Activated CD4-positive, CD25-positive, alpha-beta regulatory T cell (primary cell): ENCODE measurements at regions not wholly inside any gene's neighbourhood (a gene's known extent, or its start where the extent isn't known, plus 50 kb on each side); places are given as distances from the start of the nearest gene placed in this dataset.
"Not testable (repeated sequence)": the region's sequence is repeated elsewhere in the genome, so short reads cannot be mapped to it uniquely, and the experiment has no call there.

ENCODE experiments used
- DNase-seq, 4 experiments: peaks; one replicate each; lab custom pipeline; 2025; lab: John Stamatoyannopoulos, UW

DNA sequence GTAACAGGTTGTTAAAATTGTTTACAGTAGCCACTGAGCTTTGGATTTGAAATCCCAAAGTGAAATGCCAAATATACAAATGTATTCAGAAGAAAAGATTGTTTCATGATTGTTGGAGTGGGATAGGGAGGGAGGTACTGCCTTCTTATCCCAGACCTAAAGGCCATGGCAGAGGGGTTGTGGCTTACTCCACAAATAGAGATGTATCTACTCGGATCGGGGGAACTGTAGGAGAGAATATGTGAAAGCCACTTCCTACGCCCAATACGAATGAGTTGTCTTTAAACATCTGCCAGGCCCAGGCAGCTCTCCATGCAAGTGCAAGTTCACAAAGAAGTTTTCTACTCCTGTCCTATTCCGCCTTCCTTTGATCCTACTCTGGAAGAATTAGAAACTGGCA, 150.2 kb upstream of the PRSS12 start:
- not testable (repeated sequence) for DNase-seq

DNA sequence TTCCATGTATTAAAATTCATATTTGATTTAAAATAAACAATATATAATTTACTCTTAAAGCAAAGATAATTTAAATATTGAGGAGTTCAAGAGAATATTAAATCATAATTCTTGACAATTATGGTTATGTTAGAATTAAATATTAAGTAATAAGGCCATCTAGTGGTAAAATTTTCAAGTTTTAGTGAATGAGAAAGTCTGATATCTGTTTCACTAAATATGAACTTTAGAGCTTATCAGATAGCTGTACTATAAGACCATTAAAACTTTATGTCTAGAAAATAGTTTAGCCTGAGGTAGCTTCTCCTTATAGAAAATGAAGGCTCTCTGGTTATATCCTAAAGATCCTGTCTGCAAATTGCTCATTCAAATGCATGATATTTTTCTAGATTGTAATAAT, 152.1 kb upstream of the PRSS12 start:
- DNase-seq: not testable (repeated sequence)

DNA sequence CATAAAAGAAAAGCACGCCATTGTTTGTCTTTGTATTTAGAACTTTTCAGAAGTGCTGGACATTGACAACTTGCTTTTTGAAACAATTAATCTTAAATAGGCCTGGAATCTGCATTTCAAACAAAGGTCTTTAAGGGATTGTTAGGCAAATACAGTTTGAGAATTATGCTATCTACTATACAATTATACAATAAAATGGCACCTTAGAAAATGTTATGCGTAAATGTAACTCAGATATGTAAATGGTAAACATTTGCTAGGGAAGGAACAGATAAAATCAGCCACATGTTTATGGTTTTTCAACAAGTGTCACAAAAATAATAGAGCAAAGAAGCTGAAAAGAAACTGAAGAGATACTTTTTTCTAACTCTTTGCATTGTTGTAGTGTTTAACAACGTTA, 152.7 kb upstream of the PRSS12 start:
- DNase-seq: not testable (repeated sequence)

DNA sequence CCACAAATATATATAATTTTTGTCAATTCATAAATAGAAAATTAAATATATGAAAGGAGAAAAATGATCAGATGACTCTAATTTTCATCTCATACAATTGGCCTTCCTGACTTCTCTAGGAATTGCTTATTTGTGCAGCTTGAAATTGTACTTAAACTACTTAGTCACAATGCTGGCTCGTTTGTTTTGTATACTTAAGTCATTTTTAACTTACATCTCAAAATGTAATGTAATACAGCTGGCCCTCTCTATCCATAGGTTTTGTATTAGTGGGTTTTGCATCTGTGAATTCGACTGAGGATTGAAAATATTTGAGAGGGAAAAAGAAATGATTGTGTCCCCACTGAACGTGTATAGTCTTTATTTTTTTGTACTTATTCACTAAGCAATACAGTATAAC, 160.1 kb upstream of the PRSS12 start:
- DNase-seq: not testable (repeated sequence)

DNA sequence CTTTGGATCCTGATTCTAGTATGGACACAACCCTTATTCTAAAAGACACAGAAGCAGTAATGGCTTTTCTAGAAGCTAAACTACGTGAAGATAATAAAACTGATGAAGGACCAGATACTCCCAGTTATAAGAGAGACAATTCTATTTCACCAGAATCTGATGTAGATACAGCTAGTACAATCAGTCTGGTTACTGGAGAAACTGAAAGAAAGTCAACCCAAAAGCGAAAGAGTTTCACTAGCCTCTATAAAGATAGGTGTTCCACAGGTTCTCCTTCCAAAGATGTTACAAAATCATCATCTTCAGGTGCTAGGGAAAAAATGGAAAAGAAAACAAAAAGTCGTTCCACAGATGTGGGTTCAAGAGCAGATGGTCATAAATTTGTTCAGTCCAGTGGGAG, 161.5 kb upstream of the PRSS12 start:
- not testable (repeated sequence) for DNase-seq

DNA sequence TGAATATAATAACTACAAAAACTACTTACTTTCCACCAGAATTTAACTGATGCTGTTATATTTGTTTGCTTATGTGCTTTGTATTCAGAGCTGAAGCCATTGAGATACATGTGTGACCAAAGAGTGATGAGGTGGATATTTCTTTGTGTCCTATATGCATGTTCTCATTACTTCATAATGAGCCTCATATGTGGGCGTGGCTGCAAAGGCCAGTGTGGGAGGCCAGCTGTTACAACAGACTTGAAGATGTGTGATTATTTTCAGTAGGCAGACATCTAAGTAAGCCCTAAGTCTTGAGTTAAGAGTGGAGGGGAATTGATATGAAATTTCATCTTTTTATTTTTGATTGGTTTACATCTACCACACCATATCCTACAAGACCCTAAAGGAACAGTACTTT, 163.3 kb upstream of the PRSS12 start:
- DNase-seq: not testable (repeated sequence)

DNA sequence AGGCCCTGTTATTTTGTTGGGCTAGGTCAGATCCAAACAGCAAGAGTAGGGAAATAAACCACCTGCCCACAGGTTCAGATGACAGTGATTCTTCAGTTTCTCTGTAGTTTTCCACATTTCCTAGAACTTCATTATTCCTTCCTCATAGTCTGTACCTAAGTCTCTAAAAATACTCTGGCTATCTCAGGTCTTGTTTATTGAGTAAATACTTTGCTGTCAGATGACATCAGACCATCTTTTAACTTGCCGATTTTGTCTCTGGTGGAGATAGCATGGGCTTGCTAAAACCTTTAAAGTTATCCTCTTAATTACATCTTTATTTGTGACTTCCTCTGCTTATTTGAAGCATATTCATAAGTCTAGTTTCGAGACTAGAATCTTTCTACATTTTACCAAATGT, 155.1 kb upstream of the METTL14 start:
- not testable (repeated sequence) for DNase-seq

DNA sequence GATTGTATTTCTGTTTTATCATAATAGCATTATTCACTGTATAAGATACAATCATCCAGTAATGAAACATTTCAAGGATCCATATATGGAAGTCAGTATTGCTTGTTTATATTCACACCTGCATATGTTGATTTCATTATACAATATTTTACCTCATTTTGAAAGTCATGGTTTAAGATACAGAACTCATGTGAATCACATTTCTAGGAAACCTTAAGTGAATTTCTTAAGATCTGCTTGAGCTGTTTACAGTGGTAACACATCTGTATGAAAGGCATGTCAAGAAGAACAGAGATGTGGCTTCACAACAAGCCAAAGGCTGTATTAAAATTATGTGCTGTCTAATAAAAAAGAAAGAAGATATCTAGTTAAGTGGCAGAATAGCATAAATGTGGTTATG, 153.2 kb upstream of the METTL14 start:
- DNase-seq: not testable (repeated sequence)

DNA sequence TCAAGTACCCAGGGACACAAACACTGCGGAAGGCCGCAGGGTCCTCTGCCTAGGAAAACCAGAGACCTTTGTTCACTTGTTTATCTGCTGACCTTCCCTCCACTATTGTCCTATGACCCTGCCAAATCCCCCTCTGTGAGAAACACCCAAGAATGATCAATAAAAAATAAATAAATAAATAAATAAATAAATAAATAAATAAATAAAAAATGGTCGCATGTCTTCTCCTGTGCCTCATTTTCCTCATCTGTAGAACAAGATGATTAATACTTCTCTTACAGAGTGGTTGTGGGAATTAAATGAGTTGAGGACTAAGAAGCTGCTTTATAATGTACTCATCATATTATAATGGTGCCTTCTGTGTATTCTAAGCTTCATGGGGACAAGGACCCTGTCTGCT, 149.4 kb upstream of the METTL14 start:
- not testable (repeated sequence) for DNase-seq

DNA sequence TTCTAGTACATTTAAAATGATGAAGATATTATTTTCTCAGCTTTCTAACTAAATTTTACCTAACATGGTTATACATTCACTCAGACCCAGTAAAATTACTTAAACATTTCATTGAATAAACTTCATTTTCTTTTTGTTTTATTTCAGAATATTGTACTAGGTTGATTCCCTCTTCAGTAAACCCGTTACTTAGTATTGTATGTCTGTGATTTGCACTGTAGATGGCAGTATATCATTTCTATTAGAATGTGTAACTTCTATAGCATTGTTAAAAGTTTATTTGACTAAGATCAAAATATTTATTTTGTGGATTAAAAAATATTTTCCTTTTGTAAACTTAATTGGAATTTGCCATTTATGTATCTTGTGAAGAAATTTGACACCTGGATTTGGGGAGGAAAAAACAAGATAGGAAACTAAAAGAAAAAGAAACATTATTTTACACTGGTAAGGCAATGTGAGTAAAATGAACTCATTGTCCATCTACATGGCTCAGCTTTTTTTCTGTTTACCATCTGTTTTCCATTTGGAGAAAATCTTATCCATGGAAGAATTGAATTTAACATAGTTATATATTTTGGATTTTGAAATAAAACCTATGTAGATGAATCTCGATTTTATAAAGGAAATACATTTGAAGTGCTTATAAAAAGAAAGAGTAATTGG, 145.6 kb upstream of the METTL14 start:
- not testable (repeated sequence) for DNase-seq

DNA sequence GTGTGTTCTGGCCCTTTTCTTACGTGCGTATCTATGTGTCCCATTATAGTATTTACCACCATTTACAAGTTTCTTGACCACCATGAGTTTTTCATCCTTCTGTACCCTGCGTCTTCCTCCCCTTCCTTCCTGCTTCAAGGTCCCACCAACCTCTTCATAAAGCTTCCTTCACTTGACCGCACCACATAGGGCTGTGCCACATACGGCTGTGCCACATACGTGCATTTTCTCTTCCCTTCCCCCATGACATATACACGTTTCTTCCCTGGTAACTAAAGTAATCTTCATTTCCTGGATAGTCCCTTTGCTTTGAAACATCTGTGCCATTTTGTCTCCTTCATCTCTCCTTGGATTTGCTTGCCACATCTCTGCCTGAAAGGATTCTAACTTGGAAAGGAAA, 128.6 kb upstream of the METTL14 start:
- DNase-seq: not testable (repeated sequence)

DNA sequence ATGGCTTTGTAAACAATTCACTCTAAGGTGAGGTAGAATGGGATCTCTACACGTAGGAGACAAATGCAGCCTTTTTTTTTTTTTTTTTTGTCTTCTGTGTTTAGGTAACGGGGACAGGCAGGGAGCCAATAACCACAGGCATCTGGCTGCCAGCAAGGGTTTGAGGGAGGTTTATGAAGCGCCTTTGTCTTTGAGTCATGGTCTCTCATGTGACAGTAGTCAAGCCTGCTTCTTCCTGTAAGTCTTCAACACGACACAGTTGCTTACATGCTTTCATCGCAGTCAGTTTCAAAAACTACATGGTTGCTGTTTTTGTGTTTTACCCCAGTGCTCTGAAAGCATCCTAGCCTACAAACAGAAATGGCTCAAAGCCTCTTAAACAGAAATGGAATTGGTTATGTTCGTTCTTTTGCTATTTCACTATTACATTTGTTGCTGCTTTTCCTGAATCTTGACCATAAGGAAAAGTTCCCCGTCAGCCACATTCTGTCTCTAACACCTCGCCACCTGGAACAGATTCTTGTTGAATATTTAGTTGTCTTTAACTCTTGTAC, 127.8 kb upstream of the METTL14 start:
- no peak for DNase-seq

DNA sequence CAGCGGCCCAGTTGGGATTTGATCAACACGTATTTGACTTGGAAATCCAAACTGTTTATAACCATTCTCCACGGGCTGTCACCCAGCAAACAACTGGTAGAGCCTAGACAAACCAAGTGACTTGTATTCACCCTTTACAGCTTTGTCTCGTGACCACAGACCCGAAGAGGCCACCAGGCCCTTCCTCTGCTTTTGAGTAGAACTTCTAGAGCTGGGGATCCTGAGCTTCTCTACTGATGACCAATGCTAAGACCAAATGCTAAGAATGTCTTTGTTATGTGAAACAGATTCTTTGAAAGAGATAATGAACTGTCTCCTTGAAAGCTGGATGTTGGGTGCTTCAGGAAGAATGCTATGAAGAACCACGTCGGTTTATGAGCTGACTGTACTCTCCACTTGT, 127.0 kb upstream of the METTL14 start:
- not testable (repeated sequence) for DNase-seq

DNA sequence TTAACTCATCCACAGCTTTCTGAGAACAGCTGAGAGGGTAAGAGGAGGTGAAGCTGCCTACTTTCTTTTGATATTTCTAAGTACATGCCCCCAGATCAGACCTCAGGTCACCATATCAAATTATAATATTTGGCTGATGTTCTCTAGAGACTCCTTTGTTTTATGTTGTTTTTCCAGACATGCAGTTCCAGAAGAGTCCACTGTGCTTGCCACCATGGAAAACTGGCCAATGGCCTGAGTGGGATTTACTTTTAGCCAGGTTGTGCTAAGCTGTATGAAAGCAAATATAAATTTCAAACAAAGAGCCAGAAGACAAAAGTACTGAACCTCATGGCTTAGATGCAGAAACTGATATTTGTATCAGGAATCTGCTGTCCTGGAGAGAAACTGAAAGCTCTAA, 123.6 kb upstream of the METTL14 start:
- not testable (repeated sequence) for DNase-seq

DNA sequence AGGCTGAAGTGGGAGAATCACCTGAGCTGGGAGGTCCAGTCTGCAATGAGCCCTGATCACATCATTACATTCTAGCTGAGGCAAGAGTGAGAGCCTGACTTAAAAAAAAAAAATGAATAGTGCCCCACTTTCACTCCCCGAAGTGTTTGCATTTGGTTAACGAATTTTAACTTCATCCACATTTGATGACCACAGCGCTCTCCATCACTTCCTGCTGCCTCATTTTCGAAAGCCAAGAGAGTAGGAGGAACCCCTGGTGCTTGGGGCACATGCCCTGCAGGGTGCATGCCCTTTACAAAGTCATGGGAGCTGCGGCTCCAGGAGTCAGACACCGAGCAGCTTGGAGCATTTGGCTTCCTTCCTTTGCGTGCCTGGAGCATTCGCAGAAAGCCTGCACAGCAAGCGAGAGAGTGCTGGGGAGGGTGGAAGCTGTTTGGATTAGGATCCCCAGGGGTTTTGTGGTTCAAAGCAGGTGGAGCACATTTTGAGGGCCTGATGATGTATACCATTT, 119.1 kb upstream of the METTL14 start:
- not testable (repeated sequence) for DNase-seq

DNA sequence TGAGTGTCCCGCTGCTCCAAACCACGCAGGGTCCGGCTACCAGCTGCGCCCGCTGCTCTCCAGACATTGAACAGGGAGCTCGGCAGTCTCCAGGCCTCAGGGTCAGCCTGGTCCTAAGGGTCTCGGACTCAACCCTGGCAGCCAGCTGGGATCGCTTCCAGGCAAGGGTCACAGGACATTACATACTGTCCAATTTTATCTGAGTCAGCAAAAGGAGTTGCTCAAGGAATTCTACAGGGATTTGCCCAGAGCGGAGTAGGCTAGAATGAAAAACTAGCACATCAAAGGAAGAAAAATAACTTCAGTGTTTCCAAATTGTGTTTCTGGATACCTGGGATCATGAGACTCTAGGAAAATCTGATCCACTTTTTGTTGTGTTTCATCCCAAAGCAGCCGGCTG, 112.2 kb upstream of the METTL14 start:
- DNase-seq: not testable (repeated sequence)

DNA sequence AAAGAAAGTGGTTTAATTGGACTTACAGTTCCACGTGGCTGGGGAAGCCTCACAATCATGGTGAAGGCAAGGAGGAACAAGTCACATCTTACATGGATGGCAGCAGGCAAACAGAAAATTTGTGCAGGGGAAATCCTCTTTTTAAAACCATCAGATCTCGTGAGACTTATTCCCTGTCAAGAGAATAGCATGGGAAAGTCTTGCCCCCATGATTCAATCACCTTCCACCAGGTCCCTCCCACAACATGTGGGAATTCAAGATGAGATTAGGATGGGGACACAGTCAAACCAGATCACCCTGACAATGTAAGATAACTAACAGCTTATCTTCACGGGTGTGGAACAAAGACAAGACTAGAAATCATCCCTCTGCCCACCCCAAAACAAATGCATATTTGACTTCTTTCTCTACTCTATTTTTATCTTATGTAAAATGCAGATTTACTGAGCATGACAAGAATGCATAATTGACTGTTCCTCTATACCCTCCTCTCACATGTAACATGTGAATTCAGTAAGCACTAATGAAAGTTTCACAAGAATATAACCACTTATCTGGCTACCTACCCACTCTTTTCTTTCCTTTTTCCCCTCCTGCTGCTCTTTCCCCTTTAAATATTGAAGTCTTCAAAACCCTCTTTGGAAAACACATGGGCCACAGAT, 110.8 kb upstream of the METTL14 start:
- DNase-seq: not testable (repeated sequence)

DNA sequence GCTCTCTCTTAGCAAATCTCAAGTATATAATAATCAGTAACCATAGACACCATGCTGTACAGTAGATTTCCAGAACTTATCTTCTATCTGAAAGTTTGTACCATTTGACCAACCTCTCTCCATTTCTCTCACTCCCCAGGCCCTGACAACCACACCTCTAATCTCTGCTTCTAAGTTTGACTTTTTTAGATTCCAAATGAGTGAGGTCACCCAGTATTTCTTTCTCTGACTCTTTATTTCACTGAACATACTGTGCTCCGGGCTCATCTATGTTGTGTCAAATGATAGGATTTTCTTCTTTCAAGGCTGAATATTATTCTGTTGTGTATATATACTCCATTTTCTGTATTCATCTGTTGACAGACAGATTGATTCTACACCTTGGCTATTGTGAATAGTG, 110.1 kb upstream of the METTL14 start:
- DNase-seq: not testable (repeated sequence)

DNA sequence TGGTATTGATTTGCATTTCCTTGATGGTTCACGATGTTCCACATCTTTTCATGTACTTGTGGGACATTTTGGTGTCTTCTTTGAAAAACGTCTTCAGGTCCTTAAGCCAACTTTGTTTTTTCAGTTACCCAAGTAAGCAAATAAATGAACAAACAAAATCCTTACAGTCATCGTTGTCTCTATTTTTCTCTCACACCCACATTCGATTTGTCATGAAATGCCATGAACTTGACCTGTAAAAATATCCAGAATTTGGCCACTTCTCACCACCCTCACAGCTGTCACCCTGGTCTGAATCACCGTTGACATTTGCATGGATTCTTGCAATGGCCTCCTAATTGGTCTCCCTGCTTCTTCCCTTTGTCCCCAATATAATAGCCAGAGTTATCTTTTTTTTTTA, 109.5 kb upstream of the METTL14 start:
- not testable (repeated sequence) for DNase-seq

DNA sequence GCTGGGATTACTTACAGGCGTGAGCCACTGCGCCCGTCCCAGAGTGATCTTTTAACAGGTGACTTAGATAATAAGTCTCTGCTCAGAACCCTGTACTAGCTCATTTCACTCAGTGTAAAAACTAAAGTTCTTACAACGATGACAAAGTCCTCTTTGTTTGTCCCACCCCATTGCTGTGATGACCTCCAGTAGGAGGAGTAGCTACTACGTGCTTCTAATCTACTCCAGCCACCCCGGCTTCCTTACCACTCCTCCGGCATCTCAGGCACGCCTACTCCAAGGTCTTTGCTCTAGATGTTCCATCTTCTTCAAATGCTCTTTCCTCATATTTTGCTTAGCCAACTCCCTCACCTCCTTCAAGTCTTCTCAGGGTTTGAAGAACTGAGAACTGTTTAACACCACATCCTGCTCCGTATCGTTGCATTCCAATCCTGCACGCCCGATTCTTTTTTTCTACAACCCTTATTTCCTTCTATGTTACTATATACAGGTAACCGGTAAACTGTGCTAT, 108.4 kb upstream of the METTL14 start:
- DNase-seq: not testable (repeated sequence)

DNA sequence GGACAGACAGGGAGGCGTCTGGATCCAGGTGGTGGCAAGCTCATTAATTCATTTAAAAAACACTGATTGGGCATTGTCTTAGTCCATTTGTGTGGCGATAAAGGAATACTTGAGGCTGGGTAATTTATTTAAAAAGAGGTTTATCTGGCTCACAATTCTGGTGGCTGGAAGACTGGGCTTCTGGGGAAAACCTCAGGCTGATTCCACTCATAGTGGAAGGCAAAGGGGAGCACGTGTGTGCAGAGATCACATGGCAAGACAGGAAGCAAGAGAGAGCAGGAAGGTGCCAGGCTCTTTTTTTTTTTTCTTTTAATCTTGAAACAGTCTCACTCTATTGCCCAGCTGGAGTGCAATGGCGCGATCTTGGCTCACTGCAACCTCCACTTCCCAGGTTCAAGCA, 100.2 kb upstream of the METTL14 start:
- no peak for DNase-seq

DNA sequence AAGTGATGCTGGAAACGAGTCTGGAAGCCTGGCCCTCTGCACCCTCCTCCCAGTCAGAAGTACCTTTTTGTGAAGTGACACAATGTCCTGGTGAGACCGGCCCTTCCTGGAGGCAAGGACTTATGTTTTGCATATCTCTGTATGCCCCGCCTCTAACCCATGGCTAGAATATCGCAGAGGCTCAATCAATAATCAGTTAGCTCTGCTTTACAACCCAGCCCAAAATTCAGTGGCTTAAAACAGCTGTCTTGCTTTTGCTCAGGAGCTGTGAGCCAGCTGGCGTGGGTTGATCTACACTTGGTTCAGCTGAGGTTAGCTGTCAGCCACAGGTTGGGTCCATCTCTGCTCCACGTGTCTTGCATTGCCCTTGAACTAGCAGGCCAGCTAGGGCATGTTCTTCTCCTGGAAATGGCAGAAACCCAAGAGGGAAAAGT, 98.8 kb upstream of the METTL14 start:
- no peak for DNase-seq
